8988T (cell line): ENCODE measurements at regions not wholly inside any gene's neighbourhood (a gene's known extent, or its start where the extent isn't known, plus 50 kb on each side); places are given as distances from the start of the nearest gene placed in this dataset.
"Not testable (repeated sequence)": the region's sequence is repeated elsewhere in the genome, so short reads cannot be mapped to it uniquely, and the experiment has no call there.

Experiments used
- DNase-seq: peaks from one replicate; pipeline ENCODE4 v3.0.0; 2011

- no peak for DNase-seq
Measured at GRCh38 chr1:38787041-38787440, 72.5 kb downstream of the RRAGC start.

DNA sequence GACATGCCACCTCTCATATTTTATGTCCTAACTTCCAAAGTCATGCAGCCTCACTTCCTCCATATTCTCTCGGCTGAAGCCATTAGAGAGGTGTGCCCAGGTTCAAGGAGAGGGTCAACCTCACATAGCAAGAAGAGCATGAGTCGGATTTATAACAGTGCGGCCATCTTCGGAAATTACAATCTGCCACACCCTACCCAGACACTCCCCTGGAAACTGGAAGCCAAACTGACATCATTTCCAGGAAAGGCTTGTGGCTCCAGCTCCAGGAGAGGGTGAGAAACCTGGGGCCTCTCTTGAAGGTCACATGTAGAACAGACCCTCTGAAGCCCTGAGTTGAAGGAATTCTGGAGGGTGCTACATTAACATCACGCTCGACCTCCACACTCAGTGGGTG is 73.5 kb downstream of the RRAGC start:
- DNase-seq: no peak

- no peak for DNase-seq
Measured at GRCh38 chr1:38785285-38786039, 74.1 kb downstream of the RRAGC start.

GRCh38 chr1:38784452-38785284 is 74.9 kb downstream of the RRAGC start:
- DNase-seq: no peak

- DNase-seq: no peak
Measured at GRCh38 chr1:38783640-38784229, 75.8 kb downstream of the RRAGC start.

DNA sequence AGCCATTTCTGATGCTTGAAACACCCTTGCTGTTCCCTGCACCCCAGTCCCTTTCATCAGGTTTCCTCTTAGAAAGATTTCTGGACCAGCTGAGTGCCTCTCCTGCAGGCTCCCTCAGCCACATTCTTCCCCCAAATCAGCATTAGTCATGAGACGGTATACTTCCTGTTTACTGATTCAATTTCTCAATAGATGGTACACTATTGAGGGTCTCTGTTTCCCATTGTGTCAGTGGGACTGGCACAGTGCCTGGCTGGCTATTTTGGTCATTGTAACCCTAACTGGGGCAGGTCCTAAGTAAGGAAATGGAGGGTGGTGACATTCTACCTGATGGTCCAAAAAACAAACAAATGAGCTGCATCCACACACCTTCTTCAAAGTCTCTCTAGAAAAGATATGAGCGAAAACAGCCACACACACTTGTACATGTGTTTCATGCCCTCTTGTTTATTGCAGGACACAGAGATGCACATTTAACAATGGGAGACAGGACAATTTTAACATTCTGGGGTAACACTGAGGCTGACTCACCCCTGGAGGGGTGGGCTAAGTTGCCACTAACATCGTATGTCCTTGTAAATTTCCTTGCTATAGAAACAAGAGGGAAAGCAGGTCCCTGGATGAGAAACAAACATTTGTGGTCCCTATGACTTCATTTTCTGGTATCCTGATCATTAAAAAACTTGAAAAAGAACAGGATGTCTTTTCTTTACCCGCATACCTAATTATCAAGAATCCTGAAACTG is 77.5 kb downstream of the RRAGC start:
- no peak for DNase-seq

DNA sequence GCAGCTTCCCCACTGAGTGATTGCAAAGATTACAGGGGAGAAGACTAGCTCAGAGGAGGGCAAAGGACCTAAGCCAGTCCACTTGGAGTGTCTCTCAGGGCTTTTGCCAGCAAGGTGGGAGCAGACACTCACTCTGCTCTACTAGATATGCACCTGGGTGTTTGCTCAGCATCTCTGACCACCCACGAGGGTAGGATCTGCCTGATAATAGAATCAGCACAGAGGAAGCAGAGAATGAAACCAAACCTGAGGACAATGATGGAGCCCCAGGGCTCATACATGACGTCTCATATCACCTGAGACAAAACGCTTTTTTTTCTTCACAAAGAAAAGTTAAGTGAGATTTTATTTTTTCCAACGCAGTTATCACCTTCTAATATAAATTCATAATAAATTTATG is 79.4 kb downstream of the RRAGC start:
- no peak for DNase-seq

DNA sequence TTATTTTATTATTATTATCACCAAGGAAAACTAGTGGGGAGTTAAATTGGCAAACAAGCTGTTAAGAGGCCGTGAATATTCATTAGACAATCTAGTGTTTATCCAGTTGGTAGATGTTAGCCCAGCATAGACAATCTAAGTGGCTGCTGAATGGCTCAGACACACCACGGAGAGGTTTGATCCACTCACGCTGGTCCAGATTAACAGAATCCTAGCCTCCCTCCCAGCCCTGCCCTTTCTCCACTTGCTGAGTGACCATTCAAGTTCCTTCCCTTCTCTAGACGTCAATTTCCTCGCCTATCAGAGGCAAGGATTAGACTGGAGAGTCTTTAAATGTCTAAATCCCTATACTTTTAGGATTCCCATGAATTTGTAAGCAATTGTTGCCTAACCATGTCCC is 80.1 kb downstream of the RRAGC start:
- DNase-seq: no peak

- no peak for DNase-seq
Measured at GRCh38 chr1:38778521-38778920, 81.1 kb downstream of the RRAGC start.

DNA sequence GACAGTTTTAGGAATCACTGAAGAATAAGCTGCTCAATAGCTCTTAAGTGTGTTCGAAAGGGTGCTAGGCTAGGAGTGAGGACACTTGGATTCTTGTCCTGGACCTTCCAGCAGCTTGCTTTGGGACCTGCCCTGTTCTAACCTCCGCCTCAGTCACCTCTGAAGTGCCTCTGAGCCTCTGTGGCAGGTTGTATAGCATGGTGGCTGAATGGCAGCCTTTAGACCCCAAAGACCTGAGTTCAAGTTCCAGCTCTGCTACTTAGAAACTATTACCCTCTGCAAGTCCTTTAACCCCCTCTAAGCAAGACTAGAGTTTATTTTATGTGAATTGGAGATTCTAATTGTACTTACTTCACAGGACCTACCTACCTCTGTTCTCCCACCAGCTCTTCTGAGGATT is 81.5 kb downstream of the RRAGC start:
- no peak for DNase-seq

- no peak for DNase-seq
Measured at GRCh38 chr1:38777464-38777957, 82.1 kb downstream of the RRAGC start.

DNA sequence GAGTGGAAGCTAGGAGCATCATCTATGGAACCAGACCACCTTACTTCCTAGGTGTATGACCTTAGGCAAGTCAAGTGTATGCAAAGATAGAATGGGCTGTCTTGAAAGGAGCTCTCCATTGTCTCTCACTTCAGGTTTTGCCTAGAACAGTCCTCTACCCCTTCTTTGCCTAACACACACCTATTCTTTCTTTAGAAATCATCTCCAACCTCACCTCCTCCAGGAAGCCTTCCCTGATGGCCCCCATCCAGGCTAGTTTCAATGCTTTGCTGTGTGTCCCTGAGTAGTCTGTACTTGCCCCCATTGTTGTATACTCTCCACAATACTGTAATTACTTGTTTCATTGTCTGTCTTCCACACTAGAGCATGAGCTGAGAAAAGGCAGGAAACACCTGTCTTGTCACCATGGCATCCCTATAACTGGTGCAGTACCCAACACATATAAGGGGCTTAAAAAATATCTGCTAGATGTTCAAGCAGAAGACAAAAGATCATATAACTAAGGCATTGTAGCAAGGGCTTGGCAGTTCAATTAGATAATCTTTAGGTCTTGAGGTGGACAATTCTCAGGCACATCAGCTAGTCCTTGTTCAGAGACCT is 83.0 kb downstream of the RRAGC start:
- DNase-seq: no peak

- DNase-seq: no peak
Measured at GRCh38 chr1:38775175-38775845, 84.3 kb downstream of the RRAGC start.

DNA sequence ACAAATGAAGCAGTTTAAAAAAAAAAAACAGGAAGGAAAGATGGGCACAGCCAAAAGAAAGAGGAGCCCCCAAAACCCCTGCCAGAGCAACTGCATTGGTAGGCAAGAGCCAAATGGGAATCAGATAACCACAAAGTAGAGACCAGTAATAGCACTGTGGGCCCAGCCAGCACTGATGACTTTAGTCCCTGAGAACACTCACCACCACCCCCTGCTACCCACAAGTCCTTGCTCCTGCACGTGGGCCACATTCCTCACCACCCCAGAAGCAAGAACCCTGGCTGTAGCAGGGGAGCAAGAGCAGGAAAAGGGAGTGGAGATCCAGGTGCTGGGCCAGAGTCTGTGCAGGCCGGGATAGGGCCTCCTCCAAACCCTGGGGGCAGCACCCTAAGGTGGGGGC is 86.1 kb downstream of the RRAGC start:
- DNase-seq: no peak

DNA sequence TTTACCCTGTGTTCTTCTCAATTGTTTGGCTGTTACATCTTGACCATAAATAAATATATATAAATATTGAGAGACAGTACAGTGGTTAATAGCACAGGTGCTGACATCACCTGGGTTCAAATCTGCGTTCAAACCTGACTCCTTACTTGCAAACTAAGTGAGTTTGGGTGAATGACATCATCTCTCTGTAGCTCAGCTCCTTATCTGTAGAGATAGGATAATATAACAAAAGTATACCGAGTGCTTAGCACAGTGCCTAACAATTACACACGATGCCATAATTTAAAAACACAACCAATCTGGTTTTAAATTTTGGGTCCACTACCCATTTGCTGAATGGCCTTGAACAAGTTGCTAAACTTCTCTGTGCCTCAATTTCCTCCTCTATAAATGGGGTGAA is 86.6 kb downstream of the RRAGC start:
- DNase-seq: no peak

- DNase-seq: no peak
Measured at GRCh38 chr1:38772026-38772425, 87.5 kb downstream of the RRAGC start.

DNA sequence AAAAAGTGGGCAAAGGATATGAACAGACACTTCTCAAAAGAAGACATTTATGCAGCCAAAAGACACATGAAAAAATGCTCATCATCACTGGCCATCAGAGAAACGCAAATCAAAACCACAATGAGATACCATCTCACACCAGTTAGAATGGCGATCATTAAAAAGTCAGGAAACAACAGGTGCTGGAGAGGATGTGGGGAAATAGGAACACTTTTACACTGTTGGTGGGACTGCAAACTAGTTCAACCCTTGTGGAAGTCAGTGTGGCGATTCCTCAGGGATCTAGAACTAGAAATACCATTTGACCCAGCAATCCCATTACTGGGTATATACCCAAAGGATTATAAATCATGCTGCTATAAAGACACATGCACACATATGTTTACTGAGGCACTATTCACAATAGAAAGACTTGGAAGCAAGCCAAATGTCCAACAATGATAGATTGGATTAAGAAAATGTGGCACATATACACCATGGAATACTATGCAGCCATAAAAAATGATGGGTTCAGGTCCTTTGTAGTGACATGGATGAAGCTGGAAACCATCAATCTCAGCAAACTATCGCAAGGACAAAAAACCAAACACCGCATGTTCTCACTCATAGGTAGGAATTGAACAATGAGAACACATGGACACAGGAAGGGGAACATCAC is 88.9 kb downstream of the RRAGC start:
- not testable (repeated sequence) for DNase-seq

DNA sequence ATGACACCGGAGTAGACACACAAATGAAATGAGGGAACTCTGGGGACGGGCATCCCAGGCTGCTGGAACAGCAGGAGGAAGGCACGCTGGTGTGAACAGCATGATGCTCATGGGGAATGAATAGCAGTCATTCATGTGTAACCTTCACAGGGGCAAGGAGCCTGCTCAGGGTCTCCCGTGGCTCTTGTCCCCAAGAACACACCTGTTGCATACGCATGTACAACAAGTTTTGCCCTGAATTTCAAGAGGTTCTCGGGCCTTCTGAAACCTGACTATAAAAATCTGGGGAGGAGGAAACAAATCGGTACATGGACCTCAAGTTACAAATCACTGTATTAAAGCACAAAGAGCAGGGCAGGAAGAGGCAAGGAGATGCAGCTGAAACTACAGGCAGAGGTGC is 93.4 kb downstream of the RRAGC start:
- DNase-seq: no peak

DNA sequence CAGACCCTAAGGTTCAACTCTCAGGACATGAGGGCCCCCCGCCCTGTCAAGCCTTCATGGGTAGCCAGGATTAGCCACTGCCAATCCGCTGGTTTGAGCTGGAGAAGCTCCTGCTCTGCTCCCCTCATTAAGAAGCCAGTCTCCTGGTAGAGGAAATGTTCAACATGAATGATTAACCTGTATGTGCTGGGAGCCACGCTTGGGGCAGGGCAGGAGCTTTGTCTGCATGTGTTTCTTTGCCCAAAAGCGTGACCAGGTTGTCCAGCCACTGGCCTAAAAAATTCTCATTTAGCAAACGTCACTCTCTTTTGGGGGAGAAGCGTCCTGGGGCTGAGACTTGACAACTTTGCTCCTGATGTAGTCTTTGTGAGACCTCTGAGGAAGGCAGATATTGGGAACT is 96.5 kb downstream of the RRAGC start:
- DNase-seq: no peak

- no peak for DNase-seq
Measured at GRCh38 chr1:38760562-38760961, 99.0 kb downstream of the RRAGC start.

- no peak for DNase-seq
Measured at GRCh38 chr1:38758820-38759219, 100.8 kb downstream of the RRAGC start.
